Tongue (tissue), 1 donor: ENCODE measurements at regions not wholly inside any gene's neighbourhood (a gene's known extent, or its start where the extent isn't known, plus 50 kb on each side); places are given as distances from the start of the nearest gene placed in this dataset.

Source experiments
- DNase-seq: peaks from one replicate; pipeline ENCODE4 v3.0.0-alpha.2; 2015

- DNase-seq, result no peak
Observed at GRCh38 chr10:36624551-36625100, 500.8 kb upstream of the ANKRD30A start.

GRCh38 chr10:36621346-36621745, 504.1 kb upstream of the ANKRD30A start:
- no peak for DNase-seq

- no peak for DNase-seq
Observed at GRCh38 chr10:36612436-36612835, 513.0 kb upstream of the ANKRD30A start.

GRCh38 chr10:36608866-36609265, 516.5 kb upstream of the ANKRD30A start:
- DNase-seq, result no peak

GRCh38 chr10:36608251-36608650, 517.1 kb upstream of the ANKRD30A start:
- no peak for DNase-seq

- no peak for DNase-seq
Observed at GRCh38 chr10:36606234-36606839, 519.1 kb upstream of the ANKRD30A start.

- DNase-seq, result peak; percentile 20
Observed at GRCh38 chr10:36604316-36604715, 521.1 kb upstream of the ANKRD30A start.

GRCh38 chr10:36603688-36604087, 521.7 kb upstream of the ANKRD30A start:
- DNase-seq, result no peak

- peak; percentile 8 for DNase-seq
Observed at GRCh38 chr10:36602374-36602773, 523.0 kb upstream of the ANKRD30A start.

- DNase-seq, result no peak
Observed at GRCh38 chr10:36597756-36598320, 527.6 kb upstream of the ANKRD30A start.

GRCh38 chr10:36592964-36593363, 532.4 kb upstream of the ANKRD30A start:
- no peak for DNase-seq

GRCh38 chr10:36591436-36591835, 534.0 kb upstream of the ANKRD30A start:
- no peak for DNase-seq

- no peak for DNase-seq
Observed at GRCh38 chr10:36583690-36584089, 541.7 kb upstream of the ANKRD30A start.

GRCh38 chr10:36581237-36581636, 544.2 kb upstream of the ANKRD30A start:
- DNase-seq, result no peak

GRCh38 chr10:36578306-36578705, 547.1 kb upstream of the ANKRD30A start:
- no peak for DNase-seq

GRCh38 chr10:36577126-36577525, 548.3 kb upstream of the ANKRD30A start:
- peak; percentile 44 for DNase-seq

- no peak for DNase-seq
Observed at GRCh38 chr10:36574207-36574606, 551.2 kb upstream of the ANKRD30A start.

GRCh38 chr10:36573246-36573645, 552.2 kb upstream of the ANKRD30A start:
- DNase-seq, result no peak

- DNase-seq, result no peak
Observed at GRCh38 chr10:36564433-36564832, 561.0 kb upstream of the ANKRD30A start.

- no peak for DNase-seq
Observed at GRCh38 chr10:36559412-36560400, 565.7 kb upstream of the ANKRD30A start.

GRCh38 chr10:36556468-36556867, 568.9 kb upstream of the ANKRD30A start:
- no peak for DNase-seq

GRCh38 chr10:36555036-36555435, 570.4 kb upstream of the ANKRD30A start:
- no peak for DNase-seq

GRCh38 chr10:36547965-36548364, 577.4 kb upstream of the ANKRD30A start:
- no peak for DNase-seq
